Kasumi-1 (cell line): ENCODE measurements at regions not wholly inside any gene's neighbourhood (a gene's known extent, or its start where the extent isn't known, plus 50 kb on each side); places are given as distances from the start of the nearest gene placed in this dataset.
"Not testable (repeated sequence)": the region's sequence is repeated elsewhere in the genome, so short reads cannot be mapped to it uniquely, and the experiment has no call there.

Experiments
- DNase-seq, 2 experiments: peaks; one replicate each; lab custom pipeline; 2025; lab: John Stamatoyannopoulos, UW

- no peak for DNase-seq
Measured at GRCh38 chr22:27094633-27095308, 437.4 kb downstream of the MIAT start.

GRCh38 chr22:27097506-27097905 is 440.1 kb downstream of the MIAT start:
- no peak for DNase-seq

- DNase-seq, result no peak
Measured at GRCh38 chr22:27097933-27098332, 440.5 kb downstream of the MIAT start.

- DNase-seq, result no peak
Measured at GRCh38 chr22:27099946-27100722, 442.7 kb downstream of the MIAT start.

- DNase-seq, result no peak
Measured at GRCh38 chr22:27100789-27101188, 443.4 kb downstream of the MIAT start.

- no peak for DNase-seq
Measured at GRCh38 chr22:27101288-27101687, 443.9 kb downstream of the MIAT start.

GRCh38 chr22:27104449-27104848 is 447.1 kb downstream of the MIAT start:
- no peak for DNase-seq

- DNase-seq, result no peak
Measured at GRCh38 chr22:27105142-27106025, 448.0 kb downstream of the MIAT start.

- no peak for DNase-seq
Measured at GRCh38 chr22:27106985-27107384, 449.6 kb downstream of the MIAT start.

GRCh38 chr22:27107386-27107785 is 450.0 kb downstream of the MIAT start:
- no peak for DNase-seq

- DNase-seq, result no peak
Measured at GRCh38 chr22:27107824-27108223, 450.4 kb downstream of the MIAT start.

GRCh38 chr22:27108425-27109114 is 451.2 kb downstream of the MIAT start:
- DNase-seq, result no peak

- not testable (repeated sequence) for DNase-seq
Measured at GRCh38 chr22:27109406-27109805, 452.0 kb downstream of the MIAT start.

- DNase-seq, result no peak
Measured at GRCh38 chr22:27110665-27111451, 453.5 kb downstream of the MIAT start.

GRCh38 chr22:27111796-27112672 is 454.6 kb downstream of the MIAT start:
- DNase-seq, result no peak

GRCh38 chr22:27113211-27113635 is 455.8 kb downstream of the MIAT start:
- no peak for DNase-seq

GRCh38 chr22:27113641-27114040 is 456.3 kb downstream of the MIAT start:
- no peak for DNase-seq

GRCh38 chr22:27114186-27114585 is 456.8 kb downstream of the MIAT start:
- no peak for DNase-seq

- DNase-seq, result no peak
Measured at GRCh38 chr22:27115410-27115809, 458.0 kb downstream of the MIAT start.

GRCh38 chr22:27115816-27116256 is 458.4 kb downstream of the MIAT start:
- no peak for DNase-seq
